LNCaP clone FGC (cell line): ENCODE measurements at regions not wholly inside any gene's neighbourhood (a gene's known extent, or its start where the extent isn't known, plus 50 kb on each side); places are given as distances from the start of the nearest gene placed in this dataset.
A peak's percentile ranks its signal among the peaks of the same experiment; 100 is the strongest.

ENCODE experiments used
- DNase-seq: peaks from one replicate; pipeline ENCODE4 v3.0.0-alpha.2; 2011; ENCODE audit warnings: low read depth
- H3K4me3 ChIP-seq: 2 replicates; pipeline ENCODE4 v1.5.1; 2011; ENCODE audit warnings: mild to moderate bottlenecking, low read depth, low read length, control low read depth
- TF ChIP-seq, protein P1 (sequence below): IDR thresholded peaks from 2 replicates; pipeline ENCODE4 v1.5.1; 2012; ENCODE audit warnings: mild to moderate bottlenecking; ENCODE audit not compliant: control insufficient read depth, insufficient read depth; ENCODE audit errors: extremely low read depth

DNA sequence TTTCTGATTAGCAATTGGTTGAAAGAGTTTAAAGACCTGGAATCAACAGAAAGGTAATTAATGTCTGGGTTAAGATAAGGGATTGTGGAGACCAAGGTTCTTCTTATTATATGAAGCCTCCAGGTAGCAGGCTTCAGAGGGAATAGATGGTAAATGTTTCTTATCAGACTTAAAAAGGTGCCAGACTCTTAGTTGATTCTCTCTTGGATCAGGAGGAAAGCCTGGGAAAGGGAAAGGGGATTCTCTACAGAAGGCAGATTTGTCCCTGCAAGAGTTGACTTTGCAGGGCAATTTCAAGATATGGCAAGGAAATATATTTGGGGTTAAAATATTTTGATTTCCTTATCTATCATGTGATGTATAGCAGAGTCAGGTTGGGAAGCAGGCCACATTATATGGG lies 153.1 kb upstream of the ARL4C start:
- no peak overlapping the region for H3K4me3 ChIP-seq
- DNase-seq: no peak
- TF ChIP-seq, protein P1, sequence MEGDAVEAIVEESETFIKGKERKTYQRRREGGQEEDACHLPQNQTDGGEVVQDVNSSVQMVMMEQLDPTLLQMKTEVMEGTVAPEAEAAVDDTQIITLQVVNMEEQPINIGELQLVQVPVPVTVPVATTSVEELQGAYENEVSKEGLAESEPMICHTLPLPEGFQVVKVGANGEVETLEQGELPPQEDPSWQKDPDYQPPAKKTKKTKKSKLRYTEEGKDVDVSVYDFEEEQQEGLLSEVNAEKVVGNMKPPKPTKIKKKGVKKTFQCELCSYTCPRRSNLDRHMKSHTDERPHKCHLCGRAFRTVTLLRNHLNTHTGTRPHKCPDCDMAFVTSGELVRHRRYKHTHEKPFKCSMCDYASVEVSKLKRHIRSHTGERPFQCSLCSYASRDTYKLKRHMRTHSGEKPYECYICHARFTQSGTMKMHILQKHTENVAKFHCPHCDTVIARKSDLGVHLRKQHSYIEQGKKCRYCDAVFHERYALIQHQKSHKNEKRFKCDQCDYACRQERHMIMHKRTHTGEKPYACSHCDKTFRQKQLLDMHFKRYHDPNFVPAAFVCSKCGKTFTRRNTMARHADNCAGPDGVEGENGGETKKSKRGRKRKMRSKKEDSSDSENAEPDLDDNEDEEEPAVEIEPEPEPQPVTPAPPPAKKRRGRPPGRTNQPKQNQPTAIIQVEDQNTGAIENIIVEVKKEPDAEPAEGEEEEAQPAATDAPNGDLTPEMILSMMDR: no peak

DNA sequence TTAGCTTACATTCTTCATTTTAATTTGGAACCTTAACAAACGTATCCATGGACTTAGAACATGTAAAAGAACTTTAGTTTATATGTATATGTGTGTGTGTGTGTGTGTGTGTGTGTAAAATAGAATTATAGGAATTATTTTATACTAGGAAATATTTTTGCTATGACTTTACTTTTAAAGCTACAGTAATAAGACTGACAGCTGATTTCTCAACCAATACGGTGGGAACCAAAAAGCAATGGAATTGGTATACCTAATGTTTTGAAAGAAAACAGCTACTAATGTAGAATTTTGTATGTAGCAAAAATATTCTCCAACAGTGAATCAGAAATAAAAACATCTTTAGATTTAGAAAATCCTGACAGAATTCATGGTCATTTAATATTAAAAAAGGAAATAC lies 146.5 kb upstream of the ARL4C start:
- no peak for DNase-seq
- TF ChIP-seq, protein P1: no peak
- no peak overlapping the region for H3K4me3 ChIP-seq

GRCh38 chr2:234641086-234641485 lies 144.2 kb upstream of the ARL4C start:
- H3K4me3 ChIP-seq: no peak overlapping the region
- no peak for DNase-seq
- TF ChIP-seq, protein P1: no peak

GRCh38 chr2:234640657-234641056 lies 143.8 kb upstream of the ARL4C start:
- DNase-seq: no peak
- TF ChIP-seq, protein P1: no peak
- H3K4me3 ChIP-seq: no peak overlapping the region

DNA sequence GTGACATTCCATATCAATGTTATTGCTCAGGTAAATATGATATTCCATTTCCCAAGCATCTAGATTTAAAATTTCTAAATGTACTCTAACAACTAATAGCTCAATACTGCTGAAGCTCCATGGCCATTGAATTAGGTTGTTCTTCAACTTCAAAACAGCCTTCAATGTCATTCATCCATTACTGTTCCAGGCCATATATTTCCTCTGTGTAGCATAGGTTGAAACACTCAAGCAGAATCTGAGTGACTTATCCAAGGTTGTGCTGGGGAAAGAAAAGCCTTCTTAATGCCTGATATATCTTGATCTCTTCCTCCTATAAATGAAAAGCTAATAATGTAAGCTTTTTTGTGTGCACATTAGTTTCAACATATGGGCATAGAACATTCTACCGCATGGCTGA lies 142.1 kb upstream of the ARL4C start:
- no peak for DNase-seq
- H3K4me3 ChIP-seq: no peak overlapping the region
- TF ChIP-seq, protein P1: no peak

GRCh38 chr2:234635284-234635683 lies 138.4 kb upstream of the ARL4C start:
- TF ChIP-seq, protein P1: peak; percentile 34
- no peak overlapping the region for H3K4me3 ChIP-seq
- no peak for DNase-seq

DNA sequence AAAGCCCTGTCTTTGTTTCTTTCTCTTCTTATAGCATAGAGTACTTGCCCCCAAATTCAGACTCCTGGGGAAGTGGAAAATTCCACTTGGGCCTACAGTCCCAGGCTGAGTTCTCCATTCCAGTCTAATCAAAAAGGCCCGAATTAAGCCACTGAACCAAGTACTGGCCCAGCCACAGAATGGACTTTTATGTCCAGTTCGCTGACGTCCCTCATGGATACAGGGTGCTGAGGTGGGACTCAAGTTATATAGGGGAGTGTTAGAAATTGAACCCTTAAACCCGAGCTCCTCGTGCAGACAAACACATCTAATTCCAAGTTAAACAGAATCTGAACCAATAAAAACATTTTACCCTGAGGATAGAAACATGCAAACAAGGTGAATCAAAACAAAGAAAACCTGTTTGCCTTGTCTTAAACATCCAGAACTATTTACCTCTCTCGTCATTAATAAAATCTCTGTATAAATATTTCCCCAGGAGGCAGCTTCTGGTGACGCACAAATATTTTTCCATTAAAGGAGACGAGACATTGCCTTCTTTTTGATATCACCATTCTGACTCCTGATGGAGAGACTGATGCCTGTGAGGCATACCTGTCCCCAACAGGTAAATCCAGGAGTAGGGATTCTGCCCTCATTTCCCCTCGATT lies 136.8 kb upstream of the ARL4C start:
- no peak overlapping the region for H3K4me3 ChIP-seq
- DNase-seq: peak; percentile 93
- TF ChIP-seq, protein P1: no peak
